ENCODE measurements at regions not wholly inside any gene's neighbourhood (a gene's known extent, or its start where the extent isn't known, plus 50 kb on each side); places are given as distances from the start of the nearest gene placed in this dataset.
A peak's percentile ranks its signal among the peaks of the same experiment; 100 is the strongest.

- no peak for DNase-seq (ENCODE audit: extremely low spot score)
- CTCF ChIA-PET, result interaction anchor here (0.6 kb wide), 1 partner anchor 1284 kb away, joined by 3 read pairs; no protein-coding TSS in a partner anchor
- TF ChIP-seq FOXA1 (IDR thresholded peaks at IDR 0.05), result no peak
- no peak for TF ChIP-seq NFRKB (IDR thresholded peaks at IDR 0.05)
- TF ChIP-seq TARDBP (IDR thresholded peaks at IDR 0.05), result no peak
- no peak for TF ChIP-seq SP1 (IDR thresholded peaks at IDR 0.05)
- TF ChIP-seq SUZ12 (IDR thresholded peaks at IDR 0.05), result no peak
- no peak for TF ChIP-seq HDGF (IDR thresholded peaks at IDR 0.05; ENCODE audit: borderline replicate concordance)
- POLR2A ChIA-PET, result no interaction called here
Measured at GRCh38 chr14:49480053-49480760, 106.0 kb downstream of the RPS29 start.

DNA sequence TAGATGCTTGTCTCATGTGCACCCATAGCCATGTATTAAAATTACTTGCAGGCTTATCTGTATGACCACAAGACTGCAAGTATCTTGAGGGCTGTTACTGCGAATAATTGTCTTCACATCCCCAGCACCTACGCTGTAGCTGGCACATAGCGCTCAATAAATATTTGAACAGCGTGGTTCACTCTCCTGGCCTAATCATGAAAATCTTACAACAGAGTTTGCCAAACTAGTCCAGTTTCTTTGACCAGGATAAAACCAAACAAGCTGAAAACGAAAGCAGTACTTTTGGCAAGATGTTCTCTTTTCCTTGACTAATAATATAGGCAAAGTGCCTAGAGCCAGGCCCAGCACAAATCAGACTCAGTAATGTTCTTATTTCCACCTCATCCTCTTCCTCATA is 106.7 kb downstream of the RPS29 start:
- no peak for TF ChIP-seq SUZ12 (IDR thresholded peaks at IDR 0.05)
- no peak for TF ChIP-seq HDGF (IDR thresholded peaks at IDR 0.05; ENCODE audit: borderline replicate concordance)
- TF ChIP-seq ZNF384 (IDR thresholded peaks at IDR 0.05), result no peak
- no peak for TF ChIP-seq ARNT (IDR thresholded peaks at IDR 0.05)
- TF ChIP-seq L3MBTL2 (conservative IDR thresholded peaks at IDR 0.05), result no peak
- TF ChIP-seq PKNOX1 (IDR thresholded peaks at IDR 0.05), result no peak
- TF ChIP-seq FOXM1 (IDR thresholded peaks at IDR 0.05; ENCODE audit: borderline replicate concordance), result no peak
- TF ChIP-seq TARDBP (IDR thresholded peaks at IDR 0.05), result no peak
- no peak for TF ChIP-seq LEF1 (IDR thresholded peaks at IDR 0.05; ENCODE audit: borderline replicate concordance)
- no peak for TF ChIP-seq CTBP1 (IDR thresholded peaks at IDR 0.05; ENCODE audit: borderline replicate concordance)
- no peak for TF ChIP-seq ELF4 (IDR thresholded peaks at IDR 0.05)
- no peak for TF ChIP-seq SP1 (IDR thresholded peaks at IDR 0.05)
- TF ChIP-seq NFRKB (IDR thresholded peaks at IDR 0.05), result no peak
- no peak for TF ChIP-seq FOXK2 (IDR thresholded peaks at IDR 0.05)
- no peak for TF ChIP-seq FOXA1 (IDR thresholded peaks at IDR 0.05)
- TF ChIP-seq BHLHE40 (IDR thresholded peaks at IDR 0.05; ENCODE audit: borderline replicate concordance), result no peak
- CTCF ChIA-PET, result interaction anchor here (3.0 kb wide), 1 partner anchor 18 kb away, joined by 11 read pairs; no protein-coding TSS in a partner anchor
- no peak for DNase-seq (ENCODE audit: extremely low spot score)
- POLR2A ChIA-PET, result no interaction called here

- no peak for TF ChIP-seq NFRKB (IDR thresholded peaks at IDR 0.05)
- no peak for TF ChIP-seq ZNF384 (IDR thresholded peaks at IDR 0.05)
- TF ChIP-seq SP1 (IDR thresholded peaks at IDR 0.05), result no peak
- no peak for TF ChIP-seq TARDBP (IDR thresholded peaks at IDR 0.05)
- no peak for TF ChIP-seq SUZ12 (IDR thresholded peaks at IDR 0.05)
- no peak for TF ChIP-seq LEF1 (IDR thresholded peaks at IDR 0.05; ENCODE audit: borderline replicate concordance)
- TF ChIP-seq CTBP1 (IDR thresholded peaks at IDR 0.05; ENCODE audit: borderline replicate concordance), result no peak
- no peak for TF ChIP-seq ELF4 (IDR thresholded peaks at IDR 0.05)
- TF ChIP-seq L3MBTL2 (conservative IDR thresholded peaks at IDR 0.05), result no peak
- TF ChIP-seq PKNOX1 (IDR thresholded peaks at IDR 0.05), result no peak
- TF ChIP-seq ARNT (IDR thresholded peaks at IDR 0.05), result no peak
- no peak for TF ChIP-seq HDGF (IDR thresholded peaks at IDR 0.05; ENCODE audit: borderline replicate concordance)
- no peak for TF ChIP-seq BHLHE40 (IDR thresholded peaks at IDR 0.05; ENCODE audit: borderline replicate concordance)
- no peak for TF ChIP-seq FOXK2 (IDR thresholded peaks at IDR 0.05)
- TF ChIP-seq FOXM1 (IDR thresholded peaks at IDR 0.05; ENCODE audit: borderline replicate concordance), result no peak
- TF ChIP-seq FOXA1 (IDR thresholded peaks at IDR 0.05), result no peak
- no peak for DNase-seq (ENCODE audit: extremely low spot score)
- POLR2A ChIA-PET, result no interaction called here
- CTCF ChIA-PET, result interaction anchor here (0.6 to 3.0 kb wide), 3 partner anchors 17 to 88 kb away, joined by 3 to 11 read pairs (median 4); no protein-coding TSS in a partner anchor
Measured at GRCh38 chr14:49478784-49479183, 107.4 kb downstream of the RPS29 start.

DNA sequence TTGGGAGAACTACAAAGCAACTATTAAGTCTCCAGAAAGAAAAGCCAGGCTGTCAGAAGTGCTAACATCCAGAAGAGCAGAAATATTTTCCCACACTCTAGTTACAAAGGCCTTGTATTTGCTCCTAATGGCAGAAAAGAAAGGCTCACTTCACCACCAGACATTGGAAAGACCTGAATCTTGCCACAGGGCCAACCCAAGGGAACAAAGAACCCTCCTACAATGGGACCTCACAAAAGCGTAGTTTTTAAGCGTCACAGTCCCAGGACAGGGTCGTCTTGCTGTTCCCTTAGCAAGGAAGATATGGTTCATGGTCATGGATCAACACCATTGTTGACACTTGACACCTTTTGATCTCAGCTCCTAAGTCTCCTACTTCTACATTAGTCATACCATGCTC is 119.1 kb downstream of the RPS29 start:
- CTCF ChIA-PET, result interaction anchor here (0.6 kb wide), 1 partner anchor 83 kb away, joined by 3 read pairs; no protein-coding TSS in a partner anchor
- POLR2A ChIA-PET, result no interaction called here
- TF ChIP-seq BHLHE40 (IDR thresholded peaks at IDR 0.05; ENCODE audit: borderline replicate concordance) (no peak), ELF4 (IDR thresholded peaks at IDR 0.05) (no peak), TARDBP (IDR thresholded peaks at IDR 0.05) (no peak)
- no peak for DNase-seq (ENCODE audit: extremely low spot score)

- TF ChIP-seq CTBP1 (IDR thresholded peaks at IDR 0.05; ENCODE audit: borderline replicate concordance), result no peak
- no peak for TF ChIP-seq PKNOX1 (IDR thresholded peaks at IDR 0.05)
- no peak for TF ChIP-seq FOXA1 (IDR thresholded peaks at IDR 0.05)
- no peak for TF ChIP-seq ZNF384 (IDR thresholded peaks at IDR 0.05)
- no peak for TF ChIP-seq LEF1 (IDR thresholded peaks at IDR 0.05; ENCODE audit: borderline replicate concordance)
- TF ChIP-seq FOXK2 (IDR thresholded peaks at IDR 0.05), result no peak
- no peak for TF ChIP-seq SUZ12 (IDR thresholded peaks at IDR 0.05)
- no peak for TF ChIP-seq SP1 (IDR thresholded peaks at IDR 0.05)
- TF ChIP-seq ARNT (IDR thresholded peaks at IDR 0.05), result no peak
- TF ChIP-seq L3MBTL2 (conservative IDR thresholded peaks at IDR 0.05), result no peak
- ChIA-PET CTCF (interaction anchor here (0.6 kb wide), 1 partner anchor 336 kb away, joined by 3 read pairs; no protein-coding TSS in a partner anchor), POLR2A (no interaction called here)
- peak; percentile 36 for DNase-seq (ENCODE audit: extremely low spot score)
Measured at GRCh38 chr14:49464885-49465284, 121.3 kb downstream of the RPS29 start.

DNA sequence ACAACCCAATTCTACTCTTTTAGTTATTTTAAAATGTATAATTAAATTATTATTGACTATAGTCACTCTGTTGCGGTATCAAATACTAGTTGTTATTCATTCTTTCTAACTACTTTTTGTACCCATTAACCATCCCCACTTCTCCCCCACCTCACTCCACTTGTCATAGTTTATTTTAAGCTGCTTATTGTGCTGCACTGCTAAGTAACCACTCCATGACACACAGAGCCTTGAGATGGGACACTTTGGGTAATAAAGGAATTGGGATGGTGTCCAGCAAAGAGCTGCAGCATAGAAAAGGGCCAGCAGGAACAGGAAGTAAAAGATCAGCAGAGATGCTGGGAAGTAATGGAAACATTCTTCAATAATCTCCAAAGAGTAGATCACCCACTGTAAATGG is 123.0 kb downstream of the RPS29 start:
- ChIA-PET CTCF (interaction anchor here (0.7 to 3.3 kb wide), 3 partner anchors 12 to 34 kb away, joined by 3 to 32 read pairs (median 3); no protein-coding TSS in a partner anchor), POLR2A (no interaction called here)
- DNase-seq (ENCODE audit: extremely low spot score), result no peak
- TF ChIP-seq ARNT (IDR thresholded peaks at IDR 0.05) (no peak), FOXA1 (IDR thresholded peaks at IDR 0.05) (no peak), ELF4 (IDR thresholded peaks at IDR 0.05) (no peak), CTBP1 (IDR thresholded peaks at IDR 0.05; ENCODE audit: borderline replicate concordance) (no peak), NFRKB (IDR thresholded peaks at IDR 0.05) (no peak), TARDBP (IDR thresholded peaks at IDR 0.05) (no peak), SP1 (IDR thresholded peaks at IDR 0.05) (no peak), L3MBTL2 (conservative IDR thresholded peaks at IDR 0.05) (no peak), LEF1 (IDR thresholded peaks at IDR 0.05; ENCODE audit: borderline replicate concordance) (no peak), FOXM1 (IDR thresholded peaks at IDR 0.05; ENCODE audit: borderline replicate concordance) (no peak), SUZ12 (IDR thresholded peaks at IDR 0.05) (no peak), BHLHE40 (IDR thresholded peaks at IDR 0.05; ENCODE audit: borderline replicate concordance) (no peak), FOXK2 (IDR thresholded peaks at IDR 0.05) (no peak)

All from HEK293T (cell line).